Endothelial cell of umbilical vein (primary cell): ENCODE measurements at regions not wholly inside any gene's neighbourhood (a gene's known extent, or its start where the extent isn't known, plus 50 kb on each side); places are given as distances from the start of the nearest gene placed in this dataset.

ENCODE experiments used
- POLR2A ChIP-seq: IDR thresholded peaks from 2 replicates; pipeline ENCODE4 v1.6.1; 2012; ENCODE audit warnings: low read depth, mild to moderate bottlenecking, control low read depth, low read length
- POLR2AphosphoS5 ChIP-seq: IDR thresholded peaks from 2 replicates; pipeline ENCODE4 v1.6.1; 2012; ENCODE audit warnings: low read depth, mild to moderate bottlenecking, control low read depth, low read length, moderate library complexity; ENCODE audit not compliant: insufficient read depth
- TF ChIP-seq, protein P1 (sequence below): IDR thresholded peaks from 2 replicates; pipeline ENCODE4 v1.6.1; 2011; ENCODE audit not compliant: insufficient read depth, insufficient read length
- TF ChIP-seq, protein P2 (sequence below), 2 donors: IDR thresholded peaks; 1 replicate in 1 of 2; 2 replicates in 1 of 2; pipeline ENCODE4 v1.5.1; 2011; ENCODE audit warnings: low read length in 2 of 2, mild to moderate bottlenecking in 2 of 2, moderate library complexity in 2 of 2, control low read depth in 1 of 2, inconsistent platforms in 1 of 2, low read depth in 1 of 2; ENCODE audit not compliant: insufficient read depth in 1 of 2; ENCODE audit errors: extremely low read depth in 1 of 2

DNA sequence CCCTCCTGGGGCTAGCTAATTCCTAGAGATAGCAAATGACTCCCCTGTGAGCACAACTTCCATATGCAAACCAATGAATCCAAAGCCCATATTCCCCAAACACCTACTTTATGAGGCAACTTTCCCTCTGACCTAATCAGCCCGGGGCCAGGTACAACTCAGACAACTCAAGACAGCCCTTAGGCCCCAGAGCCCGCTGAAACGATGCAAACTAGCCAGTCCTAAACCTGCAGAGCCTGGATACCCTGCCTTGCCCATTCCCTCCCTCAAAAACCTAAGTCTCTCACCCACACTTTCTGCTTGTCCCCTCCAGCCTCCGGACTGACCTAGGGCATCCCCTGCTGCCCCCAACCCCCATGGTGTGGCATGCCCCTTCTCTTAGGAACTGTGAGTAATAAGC is 142.8 kb downstream of the ACTR3 start:
- TF ChIP-seq, protein P1, sequence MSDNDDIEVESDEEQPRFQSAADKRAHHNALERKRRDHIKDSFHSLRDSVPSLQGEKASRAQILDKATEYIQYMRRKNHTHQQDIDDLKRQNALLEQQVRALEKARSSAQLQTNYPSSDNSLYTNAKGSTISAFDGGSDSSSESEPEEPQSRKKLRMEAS = no peak
- TF ChIP-seq, protein P2, sequence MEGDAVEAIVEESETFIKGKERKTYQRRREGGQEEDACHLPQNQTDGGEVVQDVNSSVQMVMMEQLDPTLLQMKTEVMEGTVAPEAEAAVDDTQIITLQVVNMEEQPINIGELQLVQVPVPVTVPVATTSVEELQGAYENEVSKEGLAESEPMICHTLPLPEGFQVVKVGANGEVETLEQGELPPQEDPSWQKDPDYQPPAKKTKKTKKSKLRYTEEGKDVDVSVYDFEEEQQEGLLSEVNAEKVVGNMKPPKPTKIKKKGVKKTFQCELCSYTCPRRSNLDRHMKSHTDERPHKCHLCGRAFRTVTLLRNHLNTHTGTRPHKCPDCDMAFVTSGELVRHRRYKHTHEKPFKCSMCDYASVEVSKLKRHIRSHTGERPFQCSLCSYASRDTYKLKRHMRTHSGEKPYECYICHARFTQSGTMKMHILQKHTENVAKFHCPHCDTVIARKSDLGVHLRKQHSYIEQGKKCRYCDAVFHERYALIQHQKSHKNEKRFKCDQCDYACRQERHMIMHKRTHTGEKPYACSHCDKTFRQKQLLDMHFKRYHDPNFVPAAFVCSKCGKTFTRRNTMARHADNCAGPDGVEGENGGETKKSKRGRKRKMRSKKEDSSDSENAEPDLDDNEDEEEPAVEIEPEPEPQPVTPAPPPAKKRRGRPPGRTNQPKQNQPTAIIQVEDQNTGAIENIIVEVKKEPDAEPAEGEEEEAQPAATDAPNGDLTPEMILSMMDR (IDR thresholded peaks at IDR 0.05; ENCODE audit: extremely low read depth in 1 of 2, insufficient read depth in 1 of 2, low read depth in 1 of 2, low read length in 2 of 2) = no peak
- TF ChIP-seq POLR2A (no peak), POLR2AphosphoS5 (no peak)
